ENCODE measurements at regions not wholly inside any gene's neighbourhood (a gene's known extent, or its start where the extent isn't known, plus 50 kb on each side); places are given as distances from the start of the nearest gene placed in this dataset.

DNA sequence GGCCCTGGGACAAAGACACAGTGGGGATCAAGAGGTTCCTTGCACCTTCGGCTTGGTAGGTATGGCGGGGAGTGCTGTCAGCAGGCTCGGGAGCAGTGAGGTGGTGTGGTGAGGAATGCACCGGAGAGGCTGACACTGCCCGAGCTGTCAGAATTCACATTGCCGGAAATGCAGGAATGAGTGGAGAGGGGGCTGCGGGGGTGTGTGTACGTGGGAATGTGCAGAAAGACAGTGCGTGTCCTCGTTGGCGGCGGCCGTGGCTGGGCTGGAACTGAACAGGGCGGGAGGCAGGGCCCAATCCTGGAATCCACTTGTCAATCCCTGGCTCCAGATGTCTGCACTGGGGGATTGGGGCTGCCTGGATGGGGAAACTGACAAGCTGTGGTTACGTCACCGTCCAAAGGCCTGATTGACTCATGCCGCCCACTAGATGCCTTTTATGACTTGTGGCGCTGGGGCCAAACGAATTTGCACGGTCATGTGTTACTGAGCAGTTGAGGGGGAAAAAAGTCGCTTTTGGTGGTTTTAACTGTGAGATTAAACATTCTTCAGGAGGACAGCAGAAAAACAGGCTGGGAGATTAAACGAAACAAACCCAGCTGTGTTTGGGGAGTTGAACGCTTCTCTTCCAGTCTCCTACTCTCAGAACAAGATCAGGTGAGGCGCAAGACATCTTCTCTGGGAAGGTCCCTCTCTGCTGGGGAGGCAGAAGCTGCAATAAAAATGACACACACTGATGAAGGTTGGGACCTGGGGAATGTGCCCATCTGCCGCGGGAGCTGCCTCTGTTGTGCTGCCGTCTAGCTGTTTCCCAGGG is 189.4 kb upstream of the GLI2 start:
- TF ChIP-seq, protein P1, sequence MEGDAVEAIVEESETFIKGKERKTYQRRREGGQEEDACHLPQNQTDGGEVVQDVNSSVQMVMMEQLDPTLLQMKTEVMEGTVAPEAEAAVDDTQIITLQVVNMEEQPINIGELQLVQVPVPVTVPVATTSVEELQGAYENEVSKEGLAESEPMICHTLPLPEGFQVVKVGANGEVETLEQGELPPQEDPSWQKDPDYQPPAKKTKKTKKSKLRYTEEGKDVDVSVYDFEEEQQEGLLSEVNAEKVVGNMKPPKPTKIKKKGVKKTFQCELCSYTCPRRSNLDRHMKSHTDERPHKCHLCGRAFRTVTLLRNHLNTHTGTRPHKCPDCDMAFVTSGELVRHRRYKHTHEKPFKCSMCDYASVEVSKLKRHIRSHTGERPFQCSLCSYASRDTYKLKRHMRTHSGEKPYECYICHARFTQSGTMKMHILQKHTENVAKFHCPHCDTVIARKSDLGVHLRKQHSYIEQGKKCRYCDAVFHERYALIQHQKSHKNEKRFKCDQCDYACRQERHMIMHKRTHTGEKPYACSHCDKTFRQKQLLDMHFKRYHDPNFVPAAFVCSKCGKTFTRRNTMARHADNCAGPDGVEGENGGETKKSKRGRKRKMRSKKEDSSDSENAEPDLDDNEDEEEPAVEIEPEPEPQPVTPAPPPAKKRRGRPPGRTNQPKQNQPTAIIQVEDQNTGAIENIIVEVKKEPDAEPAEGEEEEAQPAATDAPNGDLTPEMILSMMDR (IDR thresholded peaks at IDR 0.05) = no peak
- no peak for TF ChIP-seq EZH2 (IDR thresholded peaks at IDR 0.05)
